ENCODE measurements at regions not wholly inside any gene's neighbourhood (a gene's known extent, or its start where the extent isn't known, plus 50 kb on each side); places are given as distances from the start of the nearest gene placed in this dataset.

DNA sequence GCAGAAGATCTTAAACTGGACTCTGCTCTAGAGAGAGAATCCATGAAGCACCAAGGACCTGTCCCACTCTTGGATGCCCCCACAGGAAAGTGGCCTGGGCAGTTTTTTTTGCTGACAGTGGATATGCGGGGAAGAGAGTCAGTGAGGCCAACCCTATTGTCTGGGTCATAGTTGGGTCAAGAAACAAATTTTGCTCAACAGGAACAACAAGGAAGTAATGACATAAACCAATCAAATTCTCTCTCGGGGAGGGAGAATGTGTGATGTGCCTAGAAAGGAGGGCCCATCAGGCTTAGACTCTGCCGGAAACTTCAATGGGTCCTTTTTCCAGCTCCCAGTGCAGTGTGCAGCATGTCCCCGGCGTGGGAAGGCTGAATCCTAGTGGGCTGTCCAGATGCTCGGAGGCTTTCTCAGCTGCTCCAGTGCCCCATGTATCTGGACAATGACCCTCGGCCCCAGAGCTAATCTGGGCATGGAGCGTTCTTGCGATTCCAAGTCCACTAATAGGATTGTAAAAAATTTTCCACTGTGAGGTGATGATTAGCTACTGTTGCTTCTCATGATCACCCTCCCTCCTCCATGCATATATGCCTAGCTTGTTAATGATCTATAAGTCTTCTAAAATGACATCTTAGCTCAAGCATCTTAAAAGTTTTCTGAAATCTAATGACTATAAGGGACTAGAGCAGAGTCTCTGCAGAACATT, 101.0 kb downstream of the SNX19 start:
- Histone ChIP-seq H3K27ac (no peak overlapping the region), H3K27me3 (peaks cover 0 to 7% of the 10 kb centered on the region in 2 donors), H3K4me3 (no peak overlapping the region), H3K36me3 (no peaks in the 10 kb centered on the region), H3K9me3 (no peaks in the 10 kb centered on the region), H3K4me1 (no peaks in the 10 kb centered on the region)
- TF ChIP-seq, protein P1, sequence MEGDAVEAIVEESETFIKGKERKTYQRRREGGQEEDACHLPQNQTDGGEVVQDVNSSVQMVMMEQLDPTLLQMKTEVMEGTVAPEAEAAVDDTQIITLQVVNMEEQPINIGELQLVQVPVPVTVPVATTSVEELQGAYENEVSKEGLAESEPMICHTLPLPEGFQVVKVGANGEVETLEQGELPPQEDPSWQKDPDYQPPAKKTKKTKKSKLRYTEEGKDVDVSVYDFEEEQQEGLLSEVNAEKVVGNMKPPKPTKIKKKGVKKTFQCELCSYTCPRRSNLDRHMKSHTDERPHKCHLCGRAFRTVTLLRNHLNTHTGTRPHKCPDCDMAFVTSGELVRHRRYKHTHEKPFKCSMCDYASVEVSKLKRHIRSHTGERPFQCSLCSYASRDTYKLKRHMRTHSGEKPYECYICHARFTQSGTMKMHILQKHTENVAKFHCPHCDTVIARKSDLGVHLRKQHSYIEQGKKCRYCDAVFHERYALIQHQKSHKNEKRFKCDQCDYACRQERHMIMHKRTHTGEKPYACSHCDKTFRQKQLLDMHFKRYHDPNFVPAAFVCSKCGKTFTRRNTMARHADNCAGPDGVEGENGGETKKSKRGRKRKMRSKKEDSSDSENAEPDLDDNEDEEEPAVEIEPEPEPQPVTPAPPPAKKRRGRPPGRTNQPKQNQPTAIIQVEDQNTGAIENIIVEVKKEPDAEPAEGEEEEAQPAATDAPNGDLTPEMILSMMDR (IDR thresholded peaks at IDR 0.05): no peak
- DNase-seq: no peak
- intact Hi-C loops (cut with DNase I; ENCODE audit: low total_unique reads): no loop called here

DNA sequence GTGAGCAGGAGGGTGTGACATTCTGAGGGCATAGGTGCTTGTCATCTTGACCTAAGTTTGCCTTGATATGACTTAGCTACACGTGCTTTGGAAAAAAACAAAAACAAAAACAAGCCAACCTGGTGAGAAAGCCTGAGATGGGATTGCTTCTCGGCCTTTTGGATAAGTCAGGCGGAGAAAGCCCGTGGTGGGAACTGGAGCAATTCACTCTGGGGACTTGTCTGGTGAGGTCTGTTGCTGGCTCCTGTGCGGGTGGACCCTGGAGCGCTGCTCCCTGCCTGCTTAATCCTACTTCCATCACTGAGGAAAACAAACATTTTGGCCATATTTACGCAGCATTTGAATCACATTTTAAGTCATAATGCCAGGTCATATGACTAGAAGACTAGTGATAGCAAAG, 100.3 kb downstream of the SNX19 start:
- no peak overlapping the region for H3K27ac ChIP-seq
- H3K4me1 ChIP-seq: no peaks in the 10 kb centered on the region
- TF ChIP-seq, protein P1 (IDR thresholded peaks at IDR 0.05): no peak
- H3K4me3 ChIP-seq: no peak overlapping the region
- H3K27me3 ChIP-seq: peaks cover 0 to 7% of the 10 kb centered on the region in 2 donors
- no peak for DNase-seq
- H3K36me3 ChIP-seq: no peaks in the 10 kb centered on the region
- intact Hi-C loops (cut with DNase I; ENCODE audit: low total_unique reads): no loop called here
- H3K9me3 ChIP-seq: no peaks in the 10 kb centered on the region

DNA sequence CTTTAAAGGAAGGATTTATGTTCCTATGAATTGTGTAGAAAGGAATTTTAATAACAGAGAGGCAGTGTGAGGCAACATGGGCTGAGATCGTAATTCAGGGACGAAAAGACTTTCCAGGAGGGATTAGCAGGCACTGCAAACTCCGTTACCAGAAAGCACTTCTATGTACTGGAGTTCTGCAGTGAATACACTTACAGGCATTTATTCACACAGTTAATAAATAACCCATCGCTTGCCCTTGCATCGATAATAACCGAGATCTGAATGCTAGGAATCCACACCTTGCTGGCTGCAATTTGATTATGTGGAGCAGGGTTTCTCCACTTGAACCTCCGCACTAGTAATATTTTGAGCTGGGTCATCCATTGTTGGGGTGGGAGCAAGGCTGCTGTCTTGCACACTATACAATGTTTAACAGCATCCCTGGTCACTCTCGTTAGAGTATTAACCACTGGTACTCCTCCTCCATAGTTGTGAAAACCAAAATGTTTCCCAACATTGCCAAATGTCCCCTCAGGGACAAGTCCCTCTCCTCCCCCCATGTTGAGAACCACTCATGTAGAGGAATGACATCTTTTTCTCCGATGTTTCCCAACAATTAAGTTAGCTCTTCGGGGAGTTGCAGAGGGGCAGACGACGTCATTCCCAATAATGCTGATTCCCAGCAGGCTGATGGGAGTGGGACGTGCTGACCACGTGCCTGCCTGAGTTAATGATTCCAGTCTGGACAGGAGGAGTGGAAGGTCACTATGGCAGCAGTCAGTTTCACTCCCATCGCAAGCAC, 99.5 kb downstream of the SNX19 start:
- Histone ChIP-seq H3K9me3 (no peaks in the 10 kb centered on the region), H3K36me3 (no peaks in the 10 kb centered on the region), H3K4me1 (no peaks in the 10 kb centered on the region), H3K4me3 (no peak overlapping the region), H3K27me3 (peaks cover 0 to 7% of the 10 kb centered on the region in 2 donors), H3K27ac (no peak overlapping the region)
- TF ChIP-seq, protein P1 (IDR thresholded peaks at IDR 0.05): no peak
- intact Hi-C loops (cut with DNase I; ENCODE audit: low total_unique reads): no loop called here
- DNase-seq: no peak

DNA sequence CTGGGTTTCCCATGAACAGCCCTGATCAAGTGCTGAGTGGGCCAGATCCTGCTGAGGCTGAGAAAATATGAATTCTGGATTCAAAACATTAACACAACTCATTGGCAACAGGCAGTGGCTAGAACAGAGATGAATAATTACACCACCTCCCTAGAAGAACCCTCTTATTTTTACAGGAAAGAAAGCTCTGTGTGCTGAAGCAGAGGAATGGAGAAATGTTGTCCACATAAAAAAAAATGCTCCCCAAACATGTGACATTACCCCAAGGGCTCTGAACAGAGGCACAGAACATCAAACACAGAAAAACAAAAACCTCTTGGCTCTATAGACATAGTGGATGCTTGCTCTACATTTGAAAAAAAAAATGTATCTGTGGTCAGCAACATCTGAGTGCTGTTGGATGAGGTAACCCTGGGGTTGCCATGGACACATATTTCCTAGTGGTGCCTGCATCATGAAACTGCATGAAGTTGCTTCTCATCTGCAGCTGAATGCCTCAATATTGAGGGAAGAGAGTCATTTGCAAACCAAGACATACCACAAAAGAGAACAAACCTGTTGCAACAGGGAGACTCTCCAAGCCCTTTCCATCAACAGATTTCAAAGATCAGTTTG, 98.8 kb downstream of the SNX19 start:
- no peak overlapping the region for H3K4me3 ChIP-seq
- no peaks in the 10 kb centered on the region for H3K4me1 ChIP-seq
- H3K36me3 ChIP-seq: no peaks in the 10 kb centered on the region
- DNase-seq: no peak
- TF ChIP-seq, protein P1 (IDR thresholded peaks at IDR 0.05): no peak
- intact Hi-C loops (cut with DNase I; ENCODE audit: low total_unique reads): no loop called here
- H3K27ac ChIP-seq: no peak overlapping the region
- peaks cover 0 to 7% of the 10 kb centered on the region in 2 donors for H3K27me3 ChIP-seq
- H3K9me3 ChIP-seq: no peaks in the 10 kb centered on the region

DNA sequence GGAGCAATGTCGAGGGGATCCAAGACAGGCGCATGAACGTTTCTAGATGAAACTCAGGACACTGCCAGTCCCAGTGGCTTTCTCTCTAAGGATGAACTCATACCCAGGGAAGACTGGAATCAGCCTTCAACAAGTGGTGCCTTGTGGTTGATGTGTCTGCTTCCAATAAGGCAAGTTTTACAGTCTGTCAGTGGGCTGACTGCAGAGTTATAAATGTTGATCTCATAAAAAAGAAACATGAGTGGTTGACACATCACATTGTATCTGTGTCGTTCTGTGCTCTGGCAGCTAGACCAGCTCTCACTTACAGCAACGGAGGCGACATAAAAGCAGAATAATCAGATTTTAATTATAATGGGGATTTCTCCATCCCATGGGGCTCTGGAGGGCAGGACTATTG, 96.7 kb downstream of the SNX19 start:
- intact Hi-C loops (cut with DNase I; ENCODE audit: low total_unique reads): loop anchor here (10.0 kb wide), 1 partner anchor 505 kb away; the partner anchor contains the start of gene ZBTB44
- H3K4me3 ChIP-seq: no peak overlapping the region
- H3K4me1 ChIP-seq: no peaks in the 10 kb centered on the region
- no peak overlapping the region for H3K27ac ChIP-seq
- no peaks in the 10 kb centered on the region for H3K36me3 ChIP-seq
- TF ChIP-seq, protein P1 (IDR thresholded peaks at IDR 0.05): no peak
- H3K27me3 ChIP-seq: no peaks in the 10 kb centered on the region
- no peaks in the 10 kb centered on the region for H3K9me3 ChIP-seq
- DNase-seq: no peak
